GM10266 (cell line): ENCODE measurements at regions not wholly inside any gene's neighbourhood (a gene's known extent, or its start where the extent isn't known, plus 50 kb on each side); places are given as distances from the start of the nearest gene placed in this dataset.

ENCODE experiments used
- DNase-seq: peaks from one replicate; pipeline ENCODE4 v3.0.0; 2012; ENCODE audit errors: extremely low spot score
- CTCF ChIP-seq: IDR thresholded peaks from 2 replicates; pipeline ENCODE4 v1.5.1; 2012; ENCODE audit warnings: mild to moderate bottlenecking, low read depth; ENCODE audit not compliant: control insufficient read depth, insufficient read depth; ENCODE audit errors: missing control alignments

GRCh38 chr18:76307293-76307690, 187.8 kb downstream of the ZNF516 start:
- TF ChIP-seq CTCF: no peak
- DNase-seq: no peak

DNA sequence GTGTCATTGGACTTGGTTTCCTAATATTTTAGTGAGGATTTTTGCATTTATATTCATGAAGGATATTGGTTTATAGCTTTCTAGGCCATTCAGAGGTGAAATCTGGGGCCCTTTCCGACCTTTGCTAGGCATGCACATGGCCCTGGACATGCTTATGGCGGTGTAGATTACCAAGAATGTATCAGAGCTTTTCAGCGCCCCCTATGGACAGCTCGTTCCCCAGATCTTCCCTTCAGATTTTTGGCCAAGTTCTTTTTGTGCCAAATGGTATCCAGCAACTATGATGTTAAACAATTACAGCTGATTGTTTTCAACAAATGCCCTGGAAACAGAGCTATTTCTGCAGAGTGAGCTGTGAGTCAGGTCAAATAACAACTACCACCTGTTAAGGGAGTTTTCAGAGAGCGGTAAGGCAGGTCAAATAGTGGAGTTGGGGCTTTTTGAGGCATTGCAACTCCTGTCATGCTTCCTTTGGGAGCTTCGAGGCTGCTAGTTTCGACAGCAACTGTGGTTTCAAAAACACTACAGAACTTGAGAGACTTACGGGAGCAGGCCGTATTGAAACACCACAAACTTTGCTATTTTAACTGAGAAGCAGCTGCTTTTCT, 188.3 kb downstream of the ZNF516 start:
- no peak for DNase-seq
- TF ChIP-seq CTCF: peak; percentile 21

DNA sequence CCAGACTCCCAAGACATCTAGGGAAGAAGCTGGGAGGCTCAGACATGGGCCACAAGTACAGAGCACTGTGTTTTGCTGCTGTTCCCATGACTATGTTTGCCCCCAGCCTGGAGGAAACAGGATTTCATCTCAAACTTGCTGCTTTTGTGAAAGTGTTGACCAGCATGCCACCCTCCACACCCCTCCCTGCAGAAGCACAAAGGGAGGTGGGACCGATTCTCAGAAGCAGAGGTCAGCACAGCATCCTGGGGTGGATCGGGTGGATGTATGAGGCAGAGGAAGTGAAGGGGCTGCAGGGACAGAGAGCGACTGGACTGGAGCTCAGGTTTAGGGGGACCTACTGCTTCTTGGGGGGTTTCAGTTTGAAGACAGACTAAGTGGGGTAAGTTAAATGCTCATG, 209.2 kb downstream of the ZNF516 start:
- TF ChIP-seq CTCF: no peak
- no peak for DNase-seq

- no peak for DNase-seq
- no peak for TF ChIP-seq CTCF
Measured at GRCh38 chr18:76281565-76281964, 213.5 kb downstream of the ZNF516 start.

DNA sequence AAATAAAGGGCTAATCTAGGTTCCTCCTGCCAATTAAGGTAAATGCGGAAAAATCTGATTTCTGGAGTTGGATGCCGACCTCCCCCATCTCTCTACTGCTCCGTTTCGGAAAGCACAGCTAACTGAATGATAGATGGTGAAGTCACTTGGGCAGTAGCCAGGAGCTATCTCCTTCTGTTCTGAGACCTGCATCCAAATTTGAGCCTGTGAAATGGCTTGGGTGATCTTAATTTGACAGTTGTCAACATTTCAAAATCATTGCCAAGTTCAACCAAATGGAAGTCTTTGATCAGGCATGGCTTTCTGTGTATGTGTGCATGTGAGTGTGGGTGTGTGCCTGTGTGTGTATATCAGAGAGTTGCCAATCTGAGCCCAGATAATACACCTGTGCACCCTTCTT, 217.2 kb downstream of the ZNF516 start:
- no peak for DNase-seq
- TF ChIP-seq CTCF: no peak

DNA sequence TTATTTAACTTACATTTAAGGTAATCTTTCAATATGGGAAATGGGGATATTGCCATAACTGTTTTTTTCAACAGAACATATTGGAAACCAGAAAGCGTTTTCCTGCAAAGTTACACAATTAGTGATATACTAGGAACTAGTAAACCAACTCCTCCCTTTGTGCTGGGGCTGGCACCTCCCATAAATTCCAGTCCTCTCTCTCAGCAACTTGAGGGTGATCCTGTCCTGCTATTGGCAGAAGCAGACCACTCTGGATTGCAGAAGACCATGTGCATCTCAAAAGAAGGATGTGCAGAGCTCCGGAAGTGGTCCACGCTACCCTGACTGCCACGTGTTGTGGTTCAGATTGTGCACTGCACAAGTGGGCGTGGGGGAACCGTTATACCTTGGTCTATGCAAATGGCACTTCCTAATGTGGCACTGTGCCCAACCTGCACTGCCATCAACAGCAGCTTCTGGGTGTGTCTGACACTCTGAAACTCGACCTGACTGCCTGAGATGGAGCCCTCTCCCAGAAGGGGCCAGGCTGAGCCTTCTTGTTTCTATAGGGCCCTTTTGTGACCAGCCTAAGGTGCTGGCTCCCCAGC, 219.2 kb downstream of the ZNF516 start:
- TF ChIP-seq CTCF: no peak
- DNase-seq: no peak

DNA sequence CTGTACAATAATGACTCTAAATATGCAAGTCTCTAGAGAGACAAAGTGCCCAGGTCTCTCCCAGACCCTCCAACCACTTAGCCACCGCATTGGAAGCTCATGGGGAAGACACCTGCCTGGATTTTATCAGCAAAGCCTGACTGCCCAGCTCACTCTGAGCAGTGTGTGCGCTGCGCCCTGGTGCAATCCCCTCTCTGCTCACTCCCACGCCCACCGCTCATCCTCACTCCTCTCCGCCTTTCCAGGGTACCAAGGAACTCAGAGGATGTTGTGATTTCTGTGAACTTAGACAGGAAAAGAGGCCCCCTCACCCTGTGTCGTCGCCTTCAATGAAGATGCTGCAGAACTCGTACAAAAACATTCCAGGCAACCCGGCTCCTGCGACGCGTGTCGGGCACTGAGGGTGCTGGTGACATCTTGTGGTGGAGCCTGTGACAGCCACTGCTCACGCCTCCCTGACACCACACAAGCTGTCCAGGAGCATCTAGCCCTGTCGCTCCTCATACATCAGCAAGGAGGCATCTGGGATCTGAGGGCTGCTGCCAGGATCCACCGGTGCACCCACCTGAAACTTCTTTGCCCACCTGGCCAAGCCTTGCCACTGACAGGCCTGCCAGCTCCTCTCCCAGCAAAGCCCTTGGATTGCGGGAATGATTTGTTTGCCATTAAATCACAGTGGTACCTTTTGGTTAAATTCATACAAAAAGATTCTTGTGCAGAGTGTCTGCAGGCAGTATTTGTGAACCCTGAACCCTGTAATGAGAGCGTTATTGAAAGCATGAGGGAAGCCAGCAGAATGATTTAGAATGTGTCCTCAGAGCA, 220.4 kb downstream of the ZNF516 start:
- DNase-seq: no peak
- TF ChIP-seq CTCF: peak; percentile 24
